Fibroblast of villous mesenchyme (primary cell): ENCODE measurements at regions not wholly inside any gene's neighbourhood (a gene's known extent, or its start where the extent isn't known, plus 50 kb on each side); places are given as distances from the start of the nearest gene placed in this dataset.

ENCODE experiments used
- DNase-seq: peaks from one replicate; pipeline ENCODE4 v3.0.0-alpha.2; 2010; ENCODE audit warnings: low read depth
- H3K4me3 ChIP-seq: 2 replicates; pipeline ENCODE4 v1.5.1; 2011; ENCODE audit warnings: low read depth, mild to moderate bottlenecking, low read length
- TF ChIP-seq, protein P1 (sequence below): IDR thresholded peaks from 2 replicates; pipeline ENCODE4 v1.5.1; 2012; ENCODE audit warnings: low read depth, mild to moderate bottlenecking, low read length; ENCODE audit not compliant: insufficient read depth

- H3K4me3 ChIP-seq = no peak overlapping the region
- TF ChIP-seq, protein P1, sequence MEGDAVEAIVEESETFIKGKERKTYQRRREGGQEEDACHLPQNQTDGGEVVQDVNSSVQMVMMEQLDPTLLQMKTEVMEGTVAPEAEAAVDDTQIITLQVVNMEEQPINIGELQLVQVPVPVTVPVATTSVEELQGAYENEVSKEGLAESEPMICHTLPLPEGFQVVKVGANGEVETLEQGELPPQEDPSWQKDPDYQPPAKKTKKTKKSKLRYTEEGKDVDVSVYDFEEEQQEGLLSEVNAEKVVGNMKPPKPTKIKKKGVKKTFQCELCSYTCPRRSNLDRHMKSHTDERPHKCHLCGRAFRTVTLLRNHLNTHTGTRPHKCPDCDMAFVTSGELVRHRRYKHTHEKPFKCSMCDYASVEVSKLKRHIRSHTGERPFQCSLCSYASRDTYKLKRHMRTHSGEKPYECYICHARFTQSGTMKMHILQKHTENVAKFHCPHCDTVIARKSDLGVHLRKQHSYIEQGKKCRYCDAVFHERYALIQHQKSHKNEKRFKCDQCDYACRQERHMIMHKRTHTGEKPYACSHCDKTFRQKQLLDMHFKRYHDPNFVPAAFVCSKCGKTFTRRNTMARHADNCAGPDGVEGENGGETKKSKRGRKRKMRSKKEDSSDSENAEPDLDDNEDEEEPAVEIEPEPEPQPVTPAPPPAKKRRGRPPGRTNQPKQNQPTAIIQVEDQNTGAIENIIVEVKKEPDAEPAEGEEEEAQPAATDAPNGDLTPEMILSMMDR = no peak
- no peak for DNase-seq
These were observed 121.7 kb upstream of the MYLIP start for GRCh38 chr6:16007146-16007545.

- DNase-seq = no peak
- TF ChIP-seq, protein P1 = no peak
- no peak overlapping the region for H3K4me3 ChIP-seq
These were observed 122.2 kb upstream of the MYLIP start for GRCh38 chr6:16006681-16007080.

- DNase-seq = no peak
These were observed 123.8 kb upstream of the MYLIP start for GRCh38 chr6:16004934-16005679.

GRCh38 chr6:16003197-16003491, 125.7 kb upstream of the MYLIP start:
- no peak overlapping the region for H3K4me3 ChIP-seq
- DNase-seq = no peak
- TF ChIP-seq, protein P1 = no peak

More at GRCh38 chr6:16004934-16005679, 123.8 kb upstream of the MYLIP start:
- TF ChIP-seq, protein P1 = no peak
- no peak overlapping the region for H3K4me3 ChIP-seq

DNA sequence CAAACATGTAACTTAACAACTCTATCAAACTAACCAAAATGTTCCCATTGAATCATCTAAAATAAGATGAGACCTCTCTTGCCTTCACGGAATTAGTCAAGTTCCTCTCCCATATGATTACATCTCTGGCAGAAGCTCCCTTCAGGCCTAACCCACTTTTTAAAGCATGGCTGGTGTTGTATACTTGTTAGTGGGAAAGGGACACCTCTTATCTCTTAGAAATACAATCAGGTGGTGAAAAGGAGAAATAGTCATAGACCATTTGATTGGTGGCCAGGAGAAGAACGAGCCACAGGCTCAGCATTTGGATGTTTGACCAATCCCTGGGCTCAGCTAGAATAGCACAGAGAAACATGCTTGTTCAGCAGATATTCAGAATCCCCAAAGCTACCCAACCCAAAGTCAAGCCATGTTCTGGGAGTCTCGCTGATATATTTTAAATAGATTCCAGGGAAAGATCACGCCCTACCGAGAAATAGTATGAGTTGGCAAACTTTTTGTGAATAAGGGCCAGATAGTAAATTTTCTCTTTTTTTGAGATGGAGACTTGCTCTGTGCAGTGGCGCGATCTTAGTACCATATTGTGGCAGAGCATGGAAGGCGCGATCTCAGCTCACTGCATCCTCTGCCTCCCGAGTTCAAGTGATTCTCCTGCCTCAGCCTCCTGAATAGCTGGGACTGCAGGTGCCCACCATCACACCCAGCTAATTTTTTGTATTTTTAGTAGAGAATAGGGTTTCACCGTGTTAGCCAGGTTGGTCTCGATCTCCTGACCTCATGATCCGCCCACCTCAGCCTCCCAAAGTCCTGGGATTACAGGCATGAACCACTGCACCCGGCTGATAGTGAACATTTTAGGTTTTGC, 126.3 kb upstream of the MYLIP start:
- no peak overlapping the region for H3K4me3 ChIP-seq
- TF ChIP-seq, protein P1 = no peak
- DNase-seq = no peak

GRCh38 chr6:16001158-16001557, 127.7 kb upstream of the MYLIP start:
- H3K4me3 ChIP-seq = no peak overlapping the region
- TF ChIP-seq, protein P1 = no peak
- no peak for DNase-seq
